ENCODE measurements at regions not wholly inside any gene's neighbourhood (a gene's known extent, or its start where the extent isn't known, plus 50 kb on each side); places are given as distances from the start of the nearest gene placed in this dataset.

DNA sequence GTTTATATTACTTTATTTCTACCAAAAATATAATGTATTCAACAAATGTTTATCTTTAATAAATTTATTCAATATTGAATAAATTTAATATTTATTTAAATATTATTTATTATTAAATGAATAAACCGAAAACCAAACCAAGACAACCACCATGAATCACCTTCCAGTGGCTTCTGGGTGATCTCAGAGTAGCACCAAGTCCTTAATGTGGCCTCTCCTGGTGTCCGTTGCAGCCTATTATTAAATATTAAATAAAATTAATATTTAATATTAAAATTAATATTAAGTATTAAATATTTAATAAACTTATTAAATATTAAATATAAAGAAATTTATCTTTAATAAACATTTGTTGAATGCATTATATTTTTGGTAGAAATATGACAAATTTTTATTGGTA is 143.3 kb upstream of the PLPP4 start:
- no peak for DNase-seq

DNA sequence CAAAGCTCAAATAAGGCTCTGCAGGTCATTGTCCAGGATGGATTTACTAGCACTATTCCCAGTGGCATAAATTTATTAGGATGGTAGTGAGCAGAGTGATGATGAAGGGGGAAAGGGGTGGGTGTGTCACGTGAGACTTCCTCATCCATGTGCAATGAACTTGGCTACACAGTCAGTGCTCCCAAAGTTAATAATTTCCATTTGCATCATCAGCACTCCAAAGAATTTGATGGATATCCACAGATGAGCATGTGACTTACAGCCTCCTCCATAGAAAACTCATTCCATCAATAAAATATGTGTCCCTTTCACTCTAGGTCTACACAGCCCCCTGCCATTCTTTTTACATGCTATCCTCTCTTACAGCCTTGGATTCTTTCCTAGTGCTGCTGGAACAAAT is 142.6 kb upstream of the PLPP4 start:
- DNase-seq, result no peak

GRCh38 chr10:120318862-120319261 is 138.2 kb upstream of the PLPP4 start:
- DNase-seq, result no peak

- DNase-seq, result no peak
These were observed 129.4 kb upstream of the PLPP4 start for GRCh38 chr10:120327675-120328074.

GRCh38 chr10:120328647-120329046 is 128.4 kb upstream of the PLPP4 start:
- DNase-seq, result no peak

DNA sequence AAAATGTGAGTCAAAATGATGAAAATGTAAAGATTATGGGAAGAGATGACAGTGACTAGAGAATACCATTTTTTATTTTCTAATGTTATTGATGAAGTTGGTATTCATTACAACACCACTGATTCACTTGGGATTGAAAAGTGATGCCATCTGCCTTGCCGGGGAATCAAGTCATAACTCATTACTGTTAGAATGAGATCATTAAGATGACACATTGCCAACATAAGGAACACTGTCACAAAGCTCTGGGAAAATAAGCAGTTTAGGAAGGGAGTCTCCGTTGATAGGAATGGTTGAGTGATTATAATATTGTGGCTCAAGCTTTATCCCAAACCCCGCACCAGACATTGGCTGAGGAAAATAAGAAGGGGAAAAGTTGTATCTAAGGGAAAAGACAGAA is 121.5 kb upstream of the PLPP4 start:
- no peak for DNase-seq

GRCh38 chr10:120336306-120336910 is 120.6 kb upstream of the PLPP4 start:
- no peak for DNase-seq

- DNase-seq, result peak; percentile 42
These were observed 120.0 kb upstream of the PLPP4 start for GRCh38 chr10:120336911-120337540.

GRCh38 chr10:120342115-120342714 is 114.8 kb upstream of the PLPP4 start:
- no peak for DNase-seq

- DNase-seq, result no peak
These were observed 111.8 kb upstream of the PLPP4 start for GRCh38 chr10:120345186-120345585.

DNA sequence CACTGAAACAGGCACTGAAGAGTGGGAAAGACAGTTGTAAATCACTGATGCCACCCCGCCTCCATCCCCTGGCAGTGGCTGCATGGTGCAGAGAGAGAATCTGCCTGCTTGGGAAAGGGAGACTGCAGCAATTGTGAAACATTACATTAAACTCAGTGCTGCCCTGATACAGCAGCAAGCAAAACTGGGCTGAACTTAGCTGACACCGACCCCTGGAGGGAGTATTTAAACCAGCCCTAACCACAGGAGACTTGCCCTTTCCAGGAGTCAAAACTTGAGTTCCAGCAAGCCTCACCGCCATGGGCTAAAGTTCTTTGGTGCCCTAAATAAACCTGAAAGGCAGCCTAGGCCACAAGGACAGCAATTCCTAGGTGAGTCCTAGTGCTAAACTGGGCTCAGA is 109.4 kb upstream of the PLPP4 start:
- no peak for DNase-seq

- DNase-seq, result no peak
These were observed 108.0 kb upstream of the PLPP4 start for GRCh38 chr10:120349069-120349468.

GRCh38 chr10:120355425-120355824 is 101.6 kb upstream of the PLPP4 start:
- DNase-seq, result no peak

- no peak for DNase-seq
These were observed 96.5 kb upstream of the PLPP4 start for GRCh38 chr10:120360571-120360970.

DNA sequence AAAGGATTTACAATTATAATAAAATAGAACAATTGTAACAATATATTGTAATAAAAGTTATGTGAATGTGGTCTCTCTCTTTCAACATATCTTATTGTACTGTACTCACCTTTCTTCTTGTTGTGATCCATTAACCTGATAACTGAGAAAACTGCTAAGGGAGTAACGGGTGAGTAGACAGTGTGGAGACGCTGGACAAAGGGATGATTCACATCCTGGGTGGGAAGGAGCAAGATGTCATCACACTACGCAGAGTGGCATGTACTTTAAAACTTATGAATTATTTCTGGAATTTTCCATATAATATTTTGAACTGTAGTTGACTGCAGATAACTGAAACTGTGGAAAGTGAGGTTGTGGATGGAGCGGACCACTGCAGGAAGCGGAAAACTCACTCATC is 91.2 kb upstream of the PLPP4 start:
- no peak for DNase-seq

DNA sequence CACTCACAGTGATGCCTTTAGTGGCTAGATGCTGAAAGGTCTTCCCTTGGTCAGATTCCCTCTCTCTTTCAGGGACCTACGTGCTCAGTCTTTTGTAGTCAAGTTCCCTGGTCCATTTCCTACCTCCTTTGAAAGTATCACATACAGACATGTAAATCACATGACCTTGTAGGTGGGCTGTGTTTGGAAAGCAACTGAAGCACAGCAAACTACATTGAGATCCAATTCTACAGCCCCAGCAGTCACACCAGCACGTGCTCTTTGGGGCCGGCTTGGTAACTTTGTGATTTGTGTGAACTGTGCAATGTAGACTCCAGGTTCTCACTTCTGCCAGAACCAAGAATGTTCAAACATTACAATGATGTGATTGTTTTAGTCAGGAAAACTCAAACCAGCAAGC is 89.7 kb upstream of the PLPP4 start:
- DNase-seq, result no peak

- DNase-seq, result no peak
These were observed 88.7 kb upstream of the PLPP4 start for GRCh38 chr10:120368338-120368737.

GRCh38 chr10:120368927-120369326 is 88.1 kb upstream of the PLPP4 start:
- DNase-seq, result no peak

- no peak for DNase-seq
These were observed 87.2 kb upstream of the PLPP4 start for GRCh38 chr10:120369856-120370276.

DNA sequence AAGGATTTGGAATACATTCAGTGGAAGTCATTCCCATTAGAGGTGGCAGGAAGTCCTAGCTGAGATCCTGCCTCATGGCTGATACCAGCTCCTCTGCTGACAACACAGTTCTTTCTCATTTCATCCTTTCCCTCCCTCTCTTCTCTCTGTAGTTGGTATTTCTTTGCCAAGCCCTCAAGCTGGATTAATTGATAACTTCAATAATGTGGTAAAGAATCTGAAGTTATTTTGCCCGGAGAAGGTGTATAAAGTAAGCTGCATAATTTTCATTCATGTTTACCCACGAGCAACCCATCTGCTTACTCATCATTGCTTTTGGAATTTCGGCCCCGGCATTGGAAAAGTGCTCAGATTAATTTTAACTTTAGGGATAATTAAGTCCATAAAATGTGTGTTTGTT is 85.2 kb upstream of the PLPP4 start:
- no peak for DNase-seq

- DNase-seq, result no peak
These were observed 84.1 kb upstream of the PLPP4 start for GRCh38 chr10:120372917-120373316.

- DNase-seq, result no peak
These were observed 81.4 kb upstream of the PLPP4 start for GRCh38 chr10:120375666-120376065.

- no peak for DNase-seq
These were observed 75.1 kb upstream of the PLPP4 start for GRCh38 chr10:120381931-120382330.

- DNase-seq, result no peak
These were observed 74.7 kb upstream of the PLPP4 start for GRCh38 chr10:120382360-120382759.

DNA sequence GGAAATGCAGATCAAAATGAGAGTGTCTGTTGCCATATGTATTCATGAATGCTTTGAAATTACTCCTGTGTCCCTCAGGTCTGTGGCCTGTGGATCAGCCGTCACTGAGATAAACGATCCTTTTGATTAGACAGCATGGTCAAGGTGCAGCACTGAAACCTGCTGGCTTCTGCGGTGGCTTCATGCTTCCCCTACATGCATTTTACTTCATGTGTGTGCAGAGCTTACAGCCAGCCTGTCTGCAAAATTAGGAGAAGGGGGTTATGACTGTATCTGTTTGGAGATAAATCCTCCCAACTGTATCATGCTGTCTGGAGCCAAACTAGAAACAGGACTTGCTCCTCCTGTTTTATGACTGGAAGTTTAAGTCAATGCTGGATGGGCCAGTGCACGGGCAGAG is 71.0 kb upstream of the PLPP4 start:
- no peak for DNase-seq
